Adrenal gland (tissue), 9 donors: ENCODE measurements at regions not wholly inside any gene's neighbourhood (a gene's known extent, or its start where the extent isn't known, plus 50 kb on each side); places are given as distances from the start of the nearest gene placed in this dataset.

Source experiments
- DNase-seq, 7 donors: peaks; one replicate each; pipeline ENCODE4 v3.0.0-alpha.2; 2019 to 2020
- H3K27ac ChIP-seq, 5 donors: fragments of 200-600 bp; sonication (generic) in 4 of 5; 1 replicate in 3 of 5; 2 replicates in 2 of 5; pipeline versions ENCODE4 v1.5.1 to v1.8.0; 2016 to 2020; ENCODE audit warnings: mild to moderate bottlenecking in 1 of 5
- H3K27me3 ChIP-seq: fragments of 200-600 bp; 2 replicates; pipeline ENCODE4 v1.8.0; 2021
- H3K36me3 ChIP-seq, 2 donors: fragments of 200-600 bp; replicated peaks in 1 of 2; 1 replicate in 1 of 2; 2 replicates in 1 of 2; pipeline versions ENCODE4 v1.5.1 to v1.8.0; 2018 to 2022
- H3K4me1 ChIP-seq, 2 donors: fragments of 200-600 bp; replicated peaks in 1 of 2; 1 replicate in 1 of 2; 2 replicates in 1 of 2; pipeline versions ENCODE4 v1.5.1 to v1.8.0; 2018 to 2021
- H3K4me3 ChIP-seq, 4 donors: fragments of 200-600 bp; sonication (generic) in 3 of 4; one replicate each; pipeline ENCODE4 v1.5.1; 2016 to 2018
- H3K9me3 ChIP-seq, 3 donors: fragments of 200-600 bp; sonication (generic) in 1 of 3; replicated peaks in 1 of 3; 1 replicate in 2 of 3; 2 replicates in 1 of 3; pipeline versions ENCODE4 v1.5.1 to v1.8.0; 2016 to 2021
- POLR2A ChIP-seq, 2 donors: fragments of 450-650 bp; IDR thresholded peaks; one replicate each; pipeline ENCODE4 v1.6.1; 2017; ENCODE audit warnings: antibody characterized with exemption in 2 of 2, mild to moderate bottlenecking in 2 of 2, moderate library complexity in 1 of 2
- WGBS, 4 donors: extraction: QIAGEN DNeasy Blood & Tissue Kit in 2 of 4; methylation state at CpG; one replicate each; pipeline versions ENCODE4 v1.1.5 to v1.1.7; 2013 to 2017; 5-methylcytosine and 5-hydroxymethylcytosine counted together
- intact Hi-C, 2 donors: fragments of 100-400 bp; cut with DNase I; formaldehyde crosslinking; loops; one replicate each; pipeline versions ENCODE4 v1.14.1 to v1.15.0; 2022 to 2023
- TF ChIP-seq, protein P1 (sequence below), 6 experiments: fragments of 450-650 bp in 4 of 6; fragments of 200-600 bp in 2 of 6; sonication (generic) in 1 of 6; IDR thresholded peaks; 1 replicate in 5 of 6; 2 replicates in 1 of 6; pipeline versions ENCODE4 v1.5.1 to v1.8.0; 2016 to 2021; ENCODE audit warnings: antibody characterized with exemption in 6 of 6, mild to moderate bottlenecking in 2 of 6, moderate library complexity in 1 of 6
- donor health status: healthy with polysubstance abuse.
- donor health status: Bipolar disorder and iron deficiency.
- donor health status: DM: yes; HTN: yes; CAD: no.
- donor health status: DM: no; HTN: no; CAD: no.
- donor health status: DM: no; HTN: no; CAD: no.

DNA sequence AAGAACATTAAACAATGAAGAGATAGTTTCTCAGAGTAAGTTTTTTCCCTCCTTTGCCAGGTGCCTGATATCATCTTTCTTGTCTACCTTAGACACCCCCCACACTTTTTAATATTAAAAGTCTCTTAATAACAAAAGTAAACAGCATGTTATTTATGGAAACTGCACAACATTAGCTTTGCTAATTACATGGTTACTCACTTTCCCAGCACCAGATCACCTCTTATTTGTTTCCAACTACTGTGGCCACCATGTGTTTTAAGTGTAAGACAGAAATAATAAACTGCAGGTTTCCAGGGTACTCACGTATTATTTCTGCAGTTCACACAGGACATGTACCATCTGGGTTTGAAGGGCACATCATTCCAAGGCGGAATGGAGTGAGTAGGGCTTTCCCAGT, 125.0 kb downstream of the TRMT11 start:
- no peaks in the 10 kb centered on the region for H3K27me3 ChIP-seq
- H3K36me3 ChIP-seq = no peaks in the 10 kb centered on the region
- no peak for TF ChIP-seq POLR2A (IDR thresholded peaks at IDR 0.05)
- TF ChIP-seq, protein P1, sequence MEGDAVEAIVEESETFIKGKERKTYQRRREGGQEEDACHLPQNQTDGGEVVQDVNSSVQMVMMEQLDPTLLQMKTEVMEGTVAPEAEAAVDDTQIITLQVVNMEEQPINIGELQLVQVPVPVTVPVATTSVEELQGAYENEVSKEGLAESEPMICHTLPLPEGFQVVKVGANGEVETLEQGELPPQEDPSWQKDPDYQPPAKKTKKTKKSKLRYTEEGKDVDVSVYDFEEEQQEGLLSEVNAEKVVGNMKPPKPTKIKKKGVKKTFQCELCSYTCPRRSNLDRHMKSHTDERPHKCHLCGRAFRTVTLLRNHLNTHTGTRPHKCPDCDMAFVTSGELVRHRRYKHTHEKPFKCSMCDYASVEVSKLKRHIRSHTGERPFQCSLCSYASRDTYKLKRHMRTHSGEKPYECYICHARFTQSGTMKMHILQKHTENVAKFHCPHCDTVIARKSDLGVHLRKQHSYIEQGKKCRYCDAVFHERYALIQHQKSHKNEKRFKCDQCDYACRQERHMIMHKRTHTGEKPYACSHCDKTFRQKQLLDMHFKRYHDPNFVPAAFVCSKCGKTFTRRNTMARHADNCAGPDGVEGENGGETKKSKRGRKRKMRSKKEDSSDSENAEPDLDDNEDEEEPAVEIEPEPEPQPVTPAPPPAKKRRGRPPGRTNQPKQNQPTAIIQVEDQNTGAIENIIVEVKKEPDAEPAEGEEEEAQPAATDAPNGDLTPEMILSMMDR (IDR thresholded peaks at IDR 0.05) = no peak
- H3K27ac ChIP-seq = no peak overlapping the region
- WGBS, 4 donors = 85 to 94% (median 90%) methylated on average over 2 of the region's 2 CpGs
- no peak overlapping the region for H3K4me3 ChIP-seq
- no peaks in the 10 kb centered on the region for H3K9me3 ChIP-seq
- intact Hi-C loops = no loop called here
- H3K4me1 ChIP-seq = no peaks in the 10 kb centered on the region
- DNase-seq = no peak

DNA sequence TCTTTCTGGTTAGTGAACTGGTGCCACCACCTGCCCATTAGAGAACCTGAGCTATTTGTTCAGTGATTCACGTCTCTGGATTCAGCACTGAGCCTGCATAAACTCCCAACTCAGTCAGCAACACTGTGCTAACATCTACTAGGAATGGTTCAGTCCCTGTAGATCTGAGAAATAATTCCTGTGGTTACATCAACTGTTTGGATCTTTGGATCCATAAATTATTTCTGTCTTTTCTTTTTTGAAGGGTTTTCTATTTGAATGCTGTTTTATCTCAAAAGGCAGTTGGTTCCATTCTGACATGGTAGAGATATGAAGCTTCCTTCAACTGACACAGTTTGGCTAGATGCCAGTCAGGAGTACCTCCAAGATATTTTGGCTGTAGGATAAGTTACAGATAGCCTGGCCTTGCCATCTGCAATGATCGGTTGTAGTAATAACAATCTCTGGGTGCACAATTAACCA, 125.9 kb downstream of the TRMT11 start:
- no peaks in the 10 kb centered on the region for H3K4me1 ChIP-seq
- intact Hi-C loops = no loop called here

DNA sequence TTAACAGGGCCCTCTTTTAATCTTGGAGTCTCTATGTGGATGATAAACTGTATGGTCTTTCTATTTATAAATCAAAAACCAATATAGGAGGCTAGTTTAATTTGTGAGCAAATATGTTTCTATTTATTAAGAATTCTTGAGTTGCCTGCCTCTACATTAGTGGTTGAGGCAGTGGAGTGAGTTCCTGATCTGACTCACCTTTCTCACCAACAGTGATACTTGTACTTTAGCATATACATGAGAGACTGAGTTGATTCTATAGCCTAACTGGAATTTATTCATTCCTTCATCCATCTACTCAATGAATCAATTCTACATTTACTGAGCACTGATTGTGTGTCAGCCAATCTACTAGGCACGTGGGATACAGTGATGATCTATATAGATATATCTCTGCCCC, 126.9 kb downstream of the TRMT11 start:
- no peaks in the 10 kb centered on the region for H3K9me3 ChIP-seq
- WGBS, 4 donors = 92 to 100% (median 94%) methylated on average over 1 of the region's 1 CpG
- TF ChIP-seq, protein P1 (IDR thresholded peaks at IDR 0.05) = no peak
- no peak for TF ChIP-seq POLR2A (IDR thresholded peaks at IDR 0.05)
- no peak overlapping the region for H3K27ac ChIP-seq
- intact Hi-C loops = no loop called here
- no peak for DNase-seq
- no peaks in the 10 kb centered on the region for H3K27me3 ChIP-seq
- H3K36me3 ChIP-seq = no peaks in the 10 kb centered on the region
- H3K4me1 ChIP-seq = peaks cover 0 to 1% of the 10 kb centered on the region in 2 donors
- H3K4me3 ChIP-seq = no peak overlapping the region

More for the DNA sequence above, 125.9 kb downstream of the TRMT11 start:
- Histone ChIP-seq H3K9me3 (no peaks in the 10 kb centered on the region), H3K27ac (no peak overlapping the region), H3K36me3 (no peaks in the 10 kb centered on the region), H3K27me3 (no peaks in the 10 kb centered on the region), H3K4me3 (no peak overlapping the region)
- no peak for DNase-seq
- WGBS, 4 donors = 46 to 73% (median 56%) methylated on average over 2 of the region's 2 CpGs
- TF ChIP-seq POLR2A (IDR thresholded peaks at IDR 0.05) = no peak
- TF ChIP-seq, protein P1 (IDR thresholded peaks at IDR 0.05) = no peak

DNA sequence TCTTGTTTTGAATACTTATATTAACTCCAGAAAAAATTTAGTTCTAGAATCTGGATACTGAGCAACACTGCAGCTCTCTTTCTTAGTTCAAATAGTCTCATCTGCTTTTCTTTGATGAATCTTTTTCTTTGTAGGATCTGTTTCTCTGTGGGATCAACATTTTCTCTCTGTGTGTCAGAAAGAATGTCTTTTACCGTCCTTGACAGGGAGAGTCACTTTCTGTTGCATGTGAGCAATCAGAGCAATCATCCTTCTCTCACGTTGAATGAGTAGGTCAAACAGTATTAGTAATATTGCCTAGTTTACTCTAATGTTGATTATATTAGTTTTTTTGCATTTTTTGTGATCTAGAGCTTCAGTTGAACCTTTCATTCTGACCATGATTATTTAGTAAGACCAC, 130.9 kb downstream of the TRMT11 start:
- intact Hi-C loops = no loop called here
- Histone ChIP-seq H3K27me3 (no peaks in the 10 kb centered on the region), H3K4me3 (no peak overlapping the region), H3K9me3 (no peaks in the 10 kb centered on the region), H3K4me1 (peaks cover 3 to 9% of the 10 kb centered on the region in 2 donors), H3K36me3 (no peaks in the 10 kb centered on the region), H3K27ac (no peak overlapping the region)
- 76 to 93% (median 81%) methylated on average over 2 of the region's 2 CpGs for WGBS, 4 donors
- TF ChIP-seq POLR2A (IDR thresholded peaks at IDR 0.05) = no peak
- TF ChIP-seq, protein P1 (IDR thresholded peaks at IDR 0.05) = no peak
- no peak for DNase-seq
